ENCODE measurements at regions not wholly inside any gene's neighbourhood (a gene's known extent, or its start where the extent isn't known, plus 50 kb on each side); places are given as distances from the start of the nearest gene placed in this dataset.

DNA sequence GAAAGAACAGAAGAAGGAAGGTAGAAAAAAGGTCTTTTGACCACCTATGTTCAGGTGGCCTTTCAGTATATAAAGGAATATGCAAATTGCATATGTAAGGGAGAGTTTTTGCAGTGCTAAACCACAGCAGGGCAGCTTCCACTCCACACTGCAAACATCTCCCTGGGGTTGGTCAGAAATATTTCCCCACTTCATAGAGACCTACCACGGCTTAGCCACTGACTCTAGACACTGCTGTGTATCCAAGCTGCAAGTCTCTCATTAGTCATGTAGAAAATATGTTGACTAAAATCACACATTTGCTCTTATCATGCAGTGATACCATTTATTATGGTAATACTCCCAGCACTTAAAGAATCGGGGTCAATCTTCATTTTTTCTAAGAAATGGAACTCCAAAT lies 214.9 kb upstream of the NR2F2 start:
- TF ChIP-seq TOX (CRISPR knock-in tag; IDR thresholded peaks at IDR 0.05; ENCODE audit: borderline replicate concordance) (no peak), ARNTL (CRISPR knock-in tag; IDR thresholded peaks at IDR 0.05; ENCODE audit: borderline replicate concordance, low read depth) (no peak)

Data from SK-N-SH treated with all-trans-retinoic acid at 6 μM for 48 hours (cell line).